CD4-positive, alpha-beta T cell (primary cell): ENCODE measurements at regions not wholly inside any gene's neighbourhood (a gene's known extent, or its start where the extent isn't known, plus 50 kb on each side); places are given as distances from the start of the nearest gene placed in this dataset.

Experiments used
- ATAC-seq: fragments of 200-7000 bp; cut with Tn5 transposase; one replicate; pipeline ENCODE4 v1.10.0; 2022; ENCODE audit warnings: mild to moderate bottlenecking; ENCODE audit not compliant: poor library complexity
- CTCF ChIA-PET: fragments of 350-600 bp; sonication (Branson Sonifier 250); formaldehyde crosslinking; loops from one replicate; lab custom pipeline; 2021; ENCODE audit warnings: antibody characterized with exemption, inconsistent platforms; lab: Charles Lee
- POLR2A ChIA-PET: fragments of 350-600 bp; sonication (Branson Sonifier 250); formaldehyde crosslinking; loops from one replicate; lab custom pipeline; 2021; ENCODE audit warnings: antibody characterized with exemption, inconsistent platforms; lab: Charles Lee
- DNase-seq, 14 experiments: peaks; one replicate each; pipeline ENCODE4 v3.0.0-alpha.2; 2013 to 2020; ENCODE audit warnings: mixed read lengths in 2 of 14
- H3K27ac ChIP-seq, 2 donors: one replicate each; pipeline versions ENCODE4 v1.5.1 to v1.7.0; 2013; ENCODE audit warnings: low read length in 2 of 2, low read depth in 1 of 2, mild to moderate bottlenecking in 1 of 2
- H3K27me3 ChIP-seq, 2 experiments: 1 replicate in 1 of 2; 2 replicates in 1 of 2; pipeline versions ENCODE4 v1.6.1 to v1.7.0; 2013; ENCODE audit warnings: low read length in 2 of 2, control low read depth in 1 of 2, mild to moderate bottlenecking in 1 of 2, moderate library complexity in 1 of 2; ENCODE audit not compliant: insufficient read depth in 2 of 2, control insufficient read depth in 1 of 2
- H3K36me3 ChIP-seq: one replicate; pipeline ENCODE4 v1.6.1; 2013; ENCODE audit warnings: low read length, control low read depth; ENCODE audit not compliant: insufficient read depth
- H3K4me1 ChIP-seq: one replicate; pipeline ENCODE4 v1.6.1; 2013; ENCODE audit warnings: low read length, control low read depth; ENCODE audit not compliant: insufficient read depth
- H3K4me3 ChIP-seq: one replicate; pipeline ENCODE4 v1.5.1; 2013; ENCODE audit warnings: mild to moderate bottlenecking, low read length, moderate library complexity
- H3K9me3 ChIP-seq, 2 experiments: 1 replicate in 1 of 2; 2 replicates in 1 of 2; pipeline versions ENCODE4 v1.6.1 to v1.7.0; 2013; ENCODE audit warnings: low read length in 2 of 2, mild to moderate bottlenecking in 2 of 2, control low read depth in 1 of 2, moderate library complexity in 1 of 2; ENCODE audit not compliant: control insufficient read depth in 1 of 2, insufficient read depth in 1 of 2
- H3K27ac Mint-ChIP-seq: one replicate; pipeline ENCODE4 v1.8.0; 2020; ENCODE audit warnings: mixed read lengths
- H3K27me3 Mint-ChIP-seq: one replicate; pipeline ENCODE4 v1.8.0; 2021; ENCODE audit warnings: mixed read lengths
- H3K36me3 Mint-ChIP-seq: one replicate; pipeline ENCODE4 v1.8.0; 2021; ENCODE audit warnings: low read depth, mixed read lengths
- H3K4me1 Mint-ChIP-seq: one replicate; pipeline ENCODE4 v1.8.0; 2021; ENCODE audit warnings: low read depth, mixed read lengths
- H3K4me3 Mint-ChIP-seq: one replicate; pipeline ENCODE4 v1.8.0; 2020; ENCODE audit warnings: mild to moderate bottlenecking, mixed read lengths
- H3K9me3 Mint-ChIP-seq: one replicate; pipeline ENCODE4 v1.8.0; 2020; ENCODE audit warnings: mixed read lengths
- intact Hi-C, 2 experiments: fragments of 100-400 bp; cut with DNase I in 1 of 2; cut with micrococcal nuclease in 1 of 2; formaldehyde crosslinking; loops; one replicate each; pipeline versions ENCODE4 v1.15.1 to v1.9.0; 2023 to 2025; cut with DNase I, micrococcal nuclease
- TF ChIP-seq, protein P1 (sequence below): fragments of 200-600 bp; IDR thresholded peaks from one replicate; pipeline ENCODE4 v1.8.0; 2022; ENCODE audit warnings: antibody characterized with exemption, mild to moderate bottlenecking

- Histone ChIP-seq H3K9me3 (no peaks in the 10 kb centered on the region), H3K36me3 (no peaks in the 10 kb centered on the region), H3K27me3 (no peaks in the 10 kb centered on the region), H3K4me1 (no peaks in the 10 kb centered on the region), H3K4me3 (no peak overlapping the region), H3K27ac (no peak overlapping the region)
- Mint-ChIP-seq H3K27me3 (peaks cover 61% of the 10 kb centered on the region), H3K36me3 (no peaks in the 10 kb centered on the region), H3K27ac (no peak overlapping the region), H3K4me1 (peaks cover 7% of the 10 kb centered on the region), H3K9me3 (no peaks in the 10 kb centered on the region), H3K4me3 (no peak overlapping the region)
- ChIA-PET POLR2A (no interaction called here), CTCF (no interaction called here)
- ATAC-seq: no peak
- TF ChIP-seq, protein P1, sequence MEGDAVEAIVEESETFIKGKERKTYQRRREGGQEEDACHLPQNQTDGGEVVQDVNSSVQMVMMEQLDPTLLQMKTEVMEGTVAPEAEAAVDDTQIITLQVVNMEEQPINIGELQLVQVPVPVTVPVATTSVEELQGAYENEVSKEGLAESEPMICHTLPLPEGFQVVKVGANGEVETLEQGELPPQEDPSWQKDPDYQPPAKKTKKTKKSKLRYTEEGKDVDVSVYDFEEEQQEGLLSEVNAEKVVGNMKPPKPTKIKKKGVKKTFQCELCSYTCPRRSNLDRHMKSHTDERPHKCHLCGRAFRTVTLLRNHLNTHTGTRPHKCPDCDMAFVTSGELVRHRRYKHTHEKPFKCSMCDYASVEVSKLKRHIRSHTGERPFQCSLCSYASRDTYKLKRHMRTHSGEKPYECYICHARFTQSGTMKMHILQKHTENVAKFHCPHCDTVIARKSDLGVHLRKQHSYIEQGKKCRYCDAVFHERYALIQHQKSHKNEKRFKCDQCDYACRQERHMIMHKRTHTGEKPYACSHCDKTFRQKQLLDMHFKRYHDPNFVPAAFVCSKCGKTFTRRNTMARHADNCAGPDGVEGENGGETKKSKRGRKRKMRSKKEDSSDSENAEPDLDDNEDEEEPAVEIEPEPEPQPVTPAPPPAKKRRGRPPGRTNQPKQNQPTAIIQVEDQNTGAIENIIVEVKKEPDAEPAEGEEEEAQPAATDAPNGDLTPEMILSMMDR: no peak
- intact Hi-C loops: no loop called here
- no peak for DNase-seq
These were observed 92.1 kb upstream of the SMAD1 start for GRCh38 chr4:145389550-145389949.

GRCh38 chr4:145388043-145388442 lies 93.6 kb upstream of the SMAD1 start:
- Histone ChIP-seq H3K9me3 (no peaks in the 10 kb centered on the region), H3K27me3 (no peaks in the 10 kb centered on the region), H3K27ac (no peak overlapping the region), H3K4me3 (no peak overlapping the region), H3K4me1 (no peaks in the 10 kb centered on the region), H3K36me3 (no peaks in the 10 kb centered on the region)
- no peaks in the 10 kb centered on the region for H3K36me3 Mint-ChIP-seq
- no peak overlapping the region for H3K4me3 Mint-ChIP-seq
- no peak overlapping the region for H3K27ac Mint-ChIP-seq
- intact Hi-C loops: no loop called here
- H3K4me1 Mint-ChIP-seq: peaks cover 7% of the 10 kb centered on the region
- H3K27me3 Mint-ChIP-seq: peaks cover 62% of the 10 kb centered on the region
- ATAC-seq (no peak), DNase-seq (no peak)
- TF ChIP-seq, protein P1: no peak
- ChIA-PET CTCF (interaction anchor here (0.6 kb wide), 2 partner anchors 216 to 234 kb away, joined by 3 read pairs; no protein-coding TSS in a partner anchor), POLR2A (no interaction called here)
- peaks cover 2% of the 10 kb centered on the region for H3K9me3 Mint-ChIP-seq

GRCh38 chr4:145387079-145387478 lies 94.6 kb upstream of the SMAD1 start:
- no peak overlapping the region for H3K4me3 ChIP-seq
- H3K36me3 ChIP-seq: no peaks in the 10 kb centered on the region
- TF ChIP-seq, protein P1: no peak
- POLR2A ChIA-PET: no interaction called here
- intact Hi-C loops: no loop called here
- H3K27me3 Mint-ChIP-seq: peaks cover 57% of the 10 kb centered on the region
- peaks cover 7% of the 10 kb centered on the region for H3K4me1 Mint-ChIP-seq
- no peaks in the 10 kb centered on the region for H3K4me1 ChIP-seq
- ATAC-seq: no peak
- peaks cover 6% of the 10 kb centered on the region for H3K9me3 Mint-ChIP-seq
- no peak overlapping the region for H3K4me3 Mint-ChIP-seq
- H3K36me3 Mint-ChIP-seq: no peaks in the 10 kb centered on the region
- no peaks in the 10 kb centered on the region for H3K27me3 ChIP-seq
- no peak overlapping the region for H3K27ac ChIP-seq
- H3K9me3 ChIP-seq: no peaks in the 10 kb centered on the region
- H3K27ac Mint-ChIP-seq: no peak overlapping the region
- DNase-seq: no peak
- CTCF ChIA-PET: no interaction called here
